Breast epithelium (tissue), 3 donors: ENCODE measurements at regions not wholly inside any gene's neighbourhood (a gene's known extent, or its start where the extent isn't known, plus 50 kb on each side); places are given as distances from the start of the nearest gene placed in this dataset.

Experiments used
- POLR2AphosphoS5 ChIP-seq, 3 donors: sonication (generic); formaldehyde crosslinking; IDR thresholded peaks; one replicate each; pipeline ENCODE4 v1.6.1; 2017; ENCODE audit warnings: antibody characterized with exemption in 3 of 3
- TF ChIP-seq, protein P1 (sequence below), 3 donors: fragments of 450-650 bp; IDR thresholded peaks; one replicate each; pipeline ENCODE4 v1.5.1; 2016 to 2017; ENCODE audit warnings: antibody characterized with exemption in 3 of 3, mild to moderate bottlenecking in 3 of 3, moderate library complexity in 3 of 3

DNA sequence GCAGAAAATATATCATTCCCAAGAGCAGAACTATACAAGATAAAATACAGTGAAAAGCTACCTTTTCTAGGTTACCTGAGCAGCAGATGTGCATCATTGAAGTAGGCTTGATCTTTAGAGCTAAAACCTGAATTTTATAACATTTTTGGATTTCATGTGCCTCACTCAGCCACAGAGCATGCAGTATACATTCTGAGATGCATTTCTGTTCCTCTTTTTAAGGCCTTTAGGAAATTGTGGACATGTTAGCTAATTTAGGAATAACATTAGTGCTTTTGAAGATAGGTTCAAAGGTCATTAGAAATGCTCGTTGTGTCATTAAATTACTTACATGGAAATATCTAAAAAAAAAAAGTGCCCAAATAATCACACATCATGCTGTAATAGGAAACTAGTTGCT, 230.6 kb upstream of the PDGFD start:
- TF ChIP-seq, protein P1, sequence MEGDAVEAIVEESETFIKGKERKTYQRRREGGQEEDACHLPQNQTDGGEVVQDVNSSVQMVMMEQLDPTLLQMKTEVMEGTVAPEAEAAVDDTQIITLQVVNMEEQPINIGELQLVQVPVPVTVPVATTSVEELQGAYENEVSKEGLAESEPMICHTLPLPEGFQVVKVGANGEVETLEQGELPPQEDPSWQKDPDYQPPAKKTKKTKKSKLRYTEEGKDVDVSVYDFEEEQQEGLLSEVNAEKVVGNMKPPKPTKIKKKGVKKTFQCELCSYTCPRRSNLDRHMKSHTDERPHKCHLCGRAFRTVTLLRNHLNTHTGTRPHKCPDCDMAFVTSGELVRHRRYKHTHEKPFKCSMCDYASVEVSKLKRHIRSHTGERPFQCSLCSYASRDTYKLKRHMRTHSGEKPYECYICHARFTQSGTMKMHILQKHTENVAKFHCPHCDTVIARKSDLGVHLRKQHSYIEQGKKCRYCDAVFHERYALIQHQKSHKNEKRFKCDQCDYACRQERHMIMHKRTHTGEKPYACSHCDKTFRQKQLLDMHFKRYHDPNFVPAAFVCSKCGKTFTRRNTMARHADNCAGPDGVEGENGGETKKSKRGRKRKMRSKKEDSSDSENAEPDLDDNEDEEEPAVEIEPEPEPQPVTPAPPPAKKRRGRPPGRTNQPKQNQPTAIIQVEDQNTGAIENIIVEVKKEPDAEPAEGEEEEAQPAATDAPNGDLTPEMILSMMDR (IDR thresholded peaks at IDR 0.05), result no peak
- TF ChIP-seq POLR2AphosphoS5 (IDR thresholded peaks at IDR 0.05), result no peak
